Activated CD8-positive, alpha-beta memory T cell treated with anti-CD3 and anti-CD28 coated beads for 1 hour (primary cell): ENCODE measurements at regions not wholly inside any gene's neighbourhood (a gene's known extent, or its start where the extent isn't known, plus 50 kb on each side); places are given as distances from the start of the nearest gene placed in this dataset.

ENCODE experiments used
- DNase-seq, 2 donors: peaks; one replicate each; pipeline ENCODE4 v3.0.0-alpha.2; 2020; ENCODE audit warnings: low read depth in 1 of 2; ENCODE audit errors: extremely low read depth in 1 of 2

DNA sequence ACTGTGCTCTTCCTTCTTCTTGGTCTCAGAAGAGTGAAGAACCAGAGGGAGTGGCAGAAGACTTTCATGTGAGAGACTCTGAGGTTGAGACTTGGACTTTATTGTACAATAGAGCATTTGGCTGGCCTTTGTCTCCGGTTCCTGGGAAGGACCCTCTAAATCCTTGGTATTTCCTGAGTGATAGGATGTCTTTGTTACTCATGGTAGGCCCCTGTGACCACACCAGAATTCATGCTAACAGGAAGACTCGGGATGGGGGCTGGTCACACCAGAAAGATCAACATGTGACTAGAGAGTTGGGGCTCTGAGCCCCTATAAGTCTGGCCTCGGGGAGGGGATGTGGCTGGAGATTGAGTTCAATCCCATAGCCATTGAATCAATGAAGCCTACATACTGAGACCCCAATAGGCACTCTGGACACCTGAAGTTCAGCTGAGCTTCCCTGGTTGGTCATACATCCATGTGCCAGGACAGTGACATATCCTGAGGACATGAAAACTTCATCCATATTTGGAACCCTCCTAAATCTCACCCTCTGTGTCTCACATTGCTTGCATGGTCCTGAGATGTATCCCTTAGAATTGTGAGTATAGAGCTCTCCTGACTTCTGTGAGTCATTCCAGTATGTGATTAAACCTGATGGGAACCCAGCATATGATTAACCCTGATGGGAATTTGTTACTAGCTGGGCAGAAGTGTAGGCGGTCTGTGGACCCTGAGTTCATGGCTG lies 201.7 kb downstream of the GADD45G start:
- no peak for DNase-seq

DNA sequence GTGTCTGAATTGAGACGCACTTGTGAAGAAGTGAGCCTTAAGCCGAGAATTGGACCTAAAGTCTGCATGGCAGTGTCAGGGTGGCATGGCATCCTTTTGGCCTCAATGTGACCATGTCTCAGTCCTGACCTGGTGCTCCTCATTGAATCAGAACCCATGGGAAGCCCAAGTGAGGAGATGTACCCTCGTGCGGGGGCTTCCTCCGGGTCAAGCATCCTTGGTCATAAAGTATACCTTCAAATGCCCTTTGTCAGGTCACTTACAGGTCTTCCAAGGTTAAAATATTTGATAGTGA lies 202.2 kb downstream of the GADD45G start:
- DNase-seq, result no peak

DNA sequence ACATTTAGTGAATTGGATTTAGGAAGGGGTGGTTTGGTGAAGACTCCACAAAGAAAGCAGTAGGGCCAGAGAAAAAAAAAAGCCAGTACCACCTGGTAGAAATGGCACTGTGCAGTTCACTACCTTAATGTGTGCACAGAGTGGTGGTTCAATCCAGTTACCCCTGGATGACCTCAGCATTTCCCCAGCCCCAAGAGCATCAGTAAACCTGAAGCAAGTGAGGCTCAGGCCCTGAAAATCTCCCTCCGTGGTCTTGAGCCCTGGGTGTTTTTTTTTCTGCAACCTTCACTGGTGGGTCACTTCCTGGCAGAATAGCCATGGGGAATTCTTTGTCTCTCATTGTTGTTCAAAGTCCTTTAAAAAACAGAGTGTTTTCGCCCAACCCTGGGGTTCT lies 202.9 kb downstream of the GADD45G start:
- DNase-seq, result no peak

DNA sequence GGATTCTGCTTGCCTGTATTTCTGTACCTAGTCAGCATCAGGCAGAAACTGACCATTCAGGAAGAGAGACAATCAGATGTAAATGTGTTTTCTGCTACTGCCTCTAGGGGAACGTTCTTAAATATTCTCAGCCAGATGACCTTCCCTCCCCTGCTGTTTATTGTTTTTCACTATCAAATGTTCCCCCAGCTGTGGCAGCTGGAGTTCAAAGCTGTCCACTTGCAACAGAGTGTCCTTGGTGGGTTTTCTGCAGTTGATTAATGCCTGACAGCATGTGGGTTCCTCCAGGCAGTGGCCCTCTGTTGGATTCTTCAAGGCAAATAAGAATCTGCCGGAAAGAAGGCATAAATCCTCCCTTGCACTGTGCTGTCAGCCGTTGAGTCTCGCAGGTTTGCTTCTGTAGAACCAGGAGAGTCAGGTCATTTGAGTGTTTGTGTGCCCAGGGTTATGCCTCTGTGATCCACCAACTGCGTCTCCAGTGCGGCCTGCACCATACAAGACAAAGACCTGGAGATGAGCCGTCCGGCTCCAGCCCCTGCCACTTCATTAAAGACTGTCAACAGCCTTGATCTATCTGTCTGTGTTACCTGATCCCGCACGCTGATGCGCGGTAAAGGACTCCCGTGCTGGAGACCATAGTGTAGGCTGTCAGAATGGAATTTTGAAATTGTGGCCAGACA lies 203.4 kb downstream of the GADD45G start:
- no peak for DNase-seq

DNA sequence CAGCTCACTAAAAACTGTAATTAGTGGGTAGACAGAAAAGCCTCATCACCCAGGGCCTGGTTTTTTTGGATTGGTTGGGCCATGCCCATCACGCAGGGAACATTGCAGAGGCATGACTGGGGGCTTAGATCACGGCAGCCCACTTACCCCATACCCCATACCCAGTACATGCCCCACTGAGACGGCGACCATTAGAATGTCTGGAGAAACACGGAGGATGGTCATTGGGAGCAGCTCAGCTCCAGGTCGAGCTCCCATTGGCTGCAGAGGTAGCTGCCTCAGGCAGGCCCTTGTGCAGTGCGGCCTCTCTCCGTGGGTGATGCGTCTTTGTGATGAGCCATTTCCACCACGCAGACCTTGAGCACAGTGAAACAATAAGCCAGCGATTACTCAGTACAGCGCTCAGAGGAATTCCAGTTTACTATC lies 204.0 kb downstream of the GADD45G start:
- DNase-seq, result no peak

DNA sequence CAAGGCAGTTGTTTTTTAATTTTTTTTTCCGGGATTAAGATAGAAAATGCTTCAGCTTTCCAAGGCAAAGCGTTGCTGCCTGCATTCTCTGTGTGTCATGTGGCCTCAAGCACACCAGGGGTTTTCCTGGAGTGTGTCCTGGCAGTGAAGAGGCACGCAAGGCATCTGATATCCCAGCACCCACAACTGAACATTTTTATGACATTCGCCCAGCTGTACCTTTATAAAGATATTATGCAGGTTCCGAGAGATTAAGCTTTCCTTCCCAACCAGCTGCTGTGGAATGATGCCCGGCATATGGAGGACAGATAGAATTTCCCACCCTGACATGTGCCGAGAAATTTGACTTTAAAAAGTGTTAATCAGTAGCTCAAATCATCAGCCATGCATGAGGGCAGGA lies 205.6 kb downstream of the GADD45G start:
- no peak for DNase-seq

DNA sequence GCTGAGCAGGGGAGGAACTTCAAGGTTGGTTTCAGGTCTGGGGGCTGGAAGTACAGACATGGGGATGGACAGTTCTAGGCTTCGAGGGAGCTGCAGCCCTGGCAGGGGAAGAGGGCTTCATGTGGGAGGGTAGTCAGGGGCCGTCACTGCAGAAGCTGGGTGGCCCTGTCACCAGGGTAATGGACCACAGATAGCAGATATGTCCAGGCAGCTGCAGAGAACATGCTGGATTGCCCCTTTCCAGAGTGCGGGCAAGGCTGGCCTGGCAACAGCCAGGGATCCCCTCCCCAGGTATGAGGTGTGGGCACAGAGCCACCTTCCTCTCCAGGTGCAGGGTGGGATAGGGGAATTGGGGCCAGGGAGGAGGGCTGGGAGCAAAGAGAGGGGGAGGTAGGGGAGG lies 206.5 kb downstream of the GADD45G start:
- DNase-seq, result no peak

DNA sequence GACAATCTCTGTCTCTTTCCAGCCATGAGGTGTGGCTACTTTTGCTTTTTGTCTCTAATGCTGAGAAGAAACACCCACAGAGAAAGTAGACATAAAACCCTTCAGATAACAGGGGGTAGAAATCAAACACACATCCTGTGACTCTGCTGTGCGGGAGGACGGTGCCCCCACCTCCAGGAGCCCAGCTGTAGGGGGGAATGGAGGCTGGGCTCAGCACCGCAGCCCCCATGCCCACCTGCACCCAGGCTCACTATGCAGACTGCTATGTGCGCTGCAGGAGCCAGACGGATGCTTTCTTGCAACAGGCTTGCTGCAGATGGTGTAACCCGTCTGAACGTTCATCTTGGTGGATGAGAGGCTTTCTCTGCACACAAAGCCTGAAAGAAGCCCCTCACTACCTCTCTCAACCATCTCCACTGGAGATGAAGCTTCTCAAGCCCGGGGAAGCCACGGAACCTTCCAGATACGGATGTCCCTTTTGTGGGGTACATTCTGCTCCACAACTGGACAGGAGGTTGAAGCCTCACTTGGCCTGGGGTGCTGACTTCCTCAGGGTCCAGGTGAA lies 207.2 kb downstream of the GADD45G start:
- DNase-seq, result no peak

DNA sequence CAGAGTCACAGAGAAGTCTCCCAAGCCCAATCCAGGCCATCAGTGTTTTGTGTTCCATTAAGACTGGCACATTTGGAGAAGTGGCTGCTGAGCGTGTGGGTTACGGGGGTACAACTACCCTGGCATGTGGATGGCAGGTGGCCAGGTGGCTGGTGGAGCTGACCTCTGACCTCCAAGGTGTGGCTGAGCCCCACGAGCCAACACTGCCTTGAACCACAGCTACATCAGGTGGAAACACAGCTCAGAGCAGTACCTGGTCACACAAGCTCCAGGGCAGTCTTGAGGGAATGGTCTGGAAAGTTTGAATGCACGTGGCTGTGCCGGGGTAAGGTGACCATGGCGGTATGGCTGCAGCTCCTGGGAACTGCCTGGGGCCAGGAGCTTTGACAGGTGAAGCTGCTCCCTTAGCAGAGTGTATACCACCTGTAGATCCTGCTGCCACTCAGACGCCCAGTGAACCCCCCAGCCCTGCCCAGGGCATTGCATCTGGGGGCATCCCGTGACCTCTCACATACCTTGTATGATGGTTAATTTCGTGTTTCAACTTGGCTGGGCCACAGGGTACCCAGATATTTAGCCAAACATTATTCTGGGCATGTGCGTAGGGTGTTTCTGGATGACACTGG lies 207.9 kb downstream of the GADD45G start:
- no peak for DNase-seq

DNA sequence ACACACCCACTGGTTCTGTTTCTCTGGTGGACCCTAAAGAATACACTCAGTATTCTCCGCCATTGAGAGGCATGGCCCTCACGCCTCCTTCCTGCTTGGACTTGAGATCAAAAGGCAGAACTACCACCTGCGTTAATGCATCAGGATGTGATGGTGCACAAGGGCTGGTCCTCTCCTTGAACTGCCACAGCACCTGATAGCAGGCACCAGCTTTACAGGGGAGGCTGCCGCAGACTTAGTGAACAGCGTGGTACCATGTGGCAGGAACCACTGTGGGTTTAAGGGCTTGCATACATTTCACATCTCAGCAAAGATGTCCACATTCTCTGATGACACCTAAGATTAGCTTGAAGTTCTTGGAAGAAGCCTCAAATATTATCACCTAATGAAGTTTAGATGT lies 208.7 kb downstream of the GADD45G start:
- DNase-seq, result no peak

DNA sequence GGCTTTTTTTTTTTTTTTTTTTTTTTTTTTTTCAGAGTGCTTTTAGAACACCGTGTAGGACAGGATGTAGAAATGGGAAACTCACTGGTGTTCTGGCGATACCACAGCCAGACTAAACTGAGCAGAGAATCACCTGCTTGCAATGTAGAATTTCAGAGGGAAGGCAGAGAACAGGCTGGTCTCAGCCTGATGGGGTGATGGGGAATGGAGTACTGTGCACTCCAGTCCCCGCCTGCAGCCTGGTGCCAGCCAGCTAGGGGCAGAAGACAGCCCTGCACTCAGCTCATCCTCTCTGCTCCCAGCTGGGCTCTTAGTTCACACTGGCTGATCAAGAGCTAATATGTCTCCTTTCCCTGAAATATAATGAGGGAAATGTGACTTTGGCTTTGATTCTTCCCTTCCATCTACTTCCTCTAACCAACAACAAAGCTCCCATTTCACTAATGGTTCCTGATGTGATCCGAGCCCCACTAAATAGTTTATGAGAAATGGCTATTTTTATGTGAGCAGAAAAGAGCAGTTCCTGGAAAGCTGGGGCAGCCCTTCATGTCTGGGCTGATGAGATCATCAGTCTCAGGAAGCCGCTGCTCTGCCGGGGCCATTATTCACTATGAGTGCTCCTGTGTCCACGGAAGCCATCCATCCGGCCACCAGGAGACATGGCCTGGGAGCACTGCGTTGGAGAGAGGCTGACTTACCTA lies 209.7 kb downstream of the GADD45G start:
- no peak for DNase-seq

DNA sequence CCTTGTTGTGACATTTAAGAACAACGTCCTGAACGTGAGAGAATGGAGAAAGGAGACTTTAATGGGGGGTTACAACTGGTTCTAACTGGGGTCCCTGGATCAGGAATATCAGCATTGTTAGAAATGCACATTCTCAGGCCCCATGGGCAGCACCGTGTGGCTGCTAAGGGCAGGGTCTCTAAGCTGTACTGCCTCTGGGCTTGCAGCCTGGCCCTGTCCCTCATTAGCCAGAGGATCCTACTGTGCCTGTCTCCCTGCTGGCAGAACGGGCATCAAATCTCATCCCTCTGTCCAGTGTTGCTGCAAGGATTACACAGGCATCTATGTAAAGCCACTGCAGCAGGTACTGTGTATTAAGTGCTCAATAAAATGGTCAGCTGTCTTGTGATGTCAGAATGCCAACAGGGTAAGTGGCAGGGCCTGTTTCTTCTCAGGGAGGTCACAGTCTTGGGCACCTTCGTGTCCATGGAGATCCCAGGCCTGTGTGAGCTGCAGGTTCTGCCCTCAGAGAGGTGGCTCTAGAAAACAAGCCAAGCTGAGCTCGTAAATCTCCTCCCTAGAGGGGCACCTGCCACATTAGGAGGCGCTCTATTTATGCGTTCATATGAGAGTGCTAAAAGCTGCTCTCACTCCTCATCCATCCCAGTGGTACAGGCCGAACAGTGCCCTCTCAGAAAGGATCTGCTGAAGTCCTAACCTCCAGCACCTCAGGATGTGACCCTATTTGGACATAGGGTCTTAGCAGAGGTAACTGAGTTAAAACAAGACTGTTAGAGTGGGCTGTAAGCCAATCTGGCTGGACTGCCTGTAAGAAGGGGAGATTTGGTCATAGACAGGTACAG lies 210.5 kb downstream of the GADD45G start:
- DNase-seq, result no peak

DNA sequence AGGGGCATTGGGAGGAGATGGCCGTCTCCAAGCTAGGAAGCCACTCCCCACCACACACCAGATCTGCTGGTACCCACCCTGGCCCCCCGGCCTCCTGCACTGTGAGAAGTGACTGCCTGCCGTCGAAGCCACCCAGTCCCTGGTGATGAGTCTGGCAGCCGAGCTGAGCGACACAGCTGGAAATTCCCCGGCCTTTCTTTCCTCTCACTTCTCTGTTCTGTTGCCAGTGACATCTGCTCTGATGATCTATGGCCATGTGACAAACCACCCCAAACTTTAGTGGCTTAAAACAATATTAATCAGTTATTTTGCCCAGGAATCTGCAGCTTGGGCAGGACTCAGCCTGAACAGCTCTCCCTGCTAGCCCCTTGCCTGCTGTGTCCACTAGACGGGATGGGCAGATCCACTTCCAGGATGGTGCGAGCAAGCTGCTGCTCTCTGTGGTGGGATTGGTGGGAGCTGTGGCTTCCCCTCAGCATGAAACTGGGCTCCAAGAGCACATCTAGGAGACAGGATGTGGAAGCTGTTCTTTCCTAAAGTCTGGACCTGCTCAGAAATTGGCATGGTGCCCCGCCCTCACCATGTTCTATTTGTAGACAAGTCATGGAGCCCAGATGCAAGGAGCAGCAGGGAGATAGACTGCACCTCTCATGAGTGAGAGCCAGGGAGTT lies 211.2 kb downstream of the GADD45G start:
- no peak for DNase-seq

DNA sequence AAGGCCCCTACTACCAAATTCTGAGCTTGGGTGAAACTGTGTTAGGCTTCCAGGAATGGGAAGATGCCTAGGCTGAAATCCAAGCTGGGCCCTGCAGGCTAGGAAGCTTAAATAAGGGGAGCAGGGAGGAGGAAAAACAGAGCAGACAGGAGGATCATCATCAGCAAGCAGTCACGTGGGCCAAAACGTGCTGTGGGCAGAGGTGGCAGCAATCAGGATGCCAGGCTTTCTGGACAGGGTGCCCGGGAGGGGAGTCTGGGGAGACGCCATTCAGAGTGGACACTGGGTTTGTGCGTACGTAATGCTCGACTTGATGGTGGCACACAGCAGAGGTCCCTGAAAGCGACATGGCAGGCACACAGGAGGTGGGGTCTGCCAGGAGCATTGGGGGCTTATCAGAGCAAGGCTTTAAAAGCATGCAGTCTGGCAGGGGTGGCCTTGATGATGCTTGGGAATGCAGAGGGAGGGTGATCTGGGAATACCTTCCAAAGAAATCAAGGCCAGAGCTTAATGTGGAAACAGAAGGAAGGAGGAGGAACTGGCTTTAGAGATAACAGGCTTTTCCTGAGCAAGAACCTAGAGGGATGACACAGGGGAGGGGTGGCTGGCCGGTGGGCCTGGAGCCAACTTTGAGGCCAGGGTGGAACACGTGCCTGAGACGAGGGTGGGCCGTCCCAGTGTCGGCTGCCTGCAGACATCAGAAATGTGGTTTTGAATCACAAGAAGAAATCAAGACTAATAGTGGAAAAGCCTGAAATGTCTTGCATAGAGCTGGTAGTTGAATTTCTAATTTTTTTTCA lies 212.5 kb downstream of the GADD45G start:
- no peak for DNase-seq

DNA sequence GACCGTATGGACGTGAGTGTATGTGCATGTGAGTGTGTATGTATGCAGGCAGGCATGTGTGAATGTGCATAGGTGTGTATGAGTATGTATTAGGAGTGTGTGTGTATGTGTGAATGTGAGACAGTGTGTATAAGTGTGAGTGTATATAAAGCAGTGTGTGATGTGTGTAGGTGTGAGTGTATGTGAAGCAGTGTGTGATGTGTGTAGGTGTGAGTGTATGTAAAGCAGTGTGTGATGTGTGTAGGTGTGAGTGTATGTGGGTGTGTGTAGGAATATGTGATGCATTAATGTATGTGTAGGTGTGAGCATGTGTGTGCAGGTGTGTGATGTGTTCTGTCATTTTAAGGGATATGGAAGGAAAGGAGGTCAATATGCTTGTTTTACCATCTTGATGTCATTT lies 215.5 kb downstream of the GADD45G start:
- DNase-seq, result no peak

DNA sequence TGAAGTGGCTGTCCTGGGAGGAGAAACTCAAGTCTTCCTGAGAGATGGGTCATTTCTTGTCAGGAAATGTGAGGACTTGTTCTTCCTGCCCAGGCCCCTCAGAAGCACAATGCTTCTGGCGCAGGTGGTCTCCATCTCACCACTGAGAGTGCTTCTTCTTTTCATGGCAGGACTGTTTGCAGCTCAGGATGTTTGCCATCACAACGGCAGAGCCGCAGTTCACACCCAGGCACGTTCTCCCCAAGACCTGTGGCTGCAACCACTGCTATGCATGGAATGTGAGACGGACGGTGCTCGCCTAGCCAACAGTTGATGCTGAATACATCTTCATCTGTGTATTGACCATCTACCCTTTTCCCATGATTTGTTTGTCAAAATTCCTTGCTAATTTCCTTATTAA lies 216.3 kb downstream of the GADD45G start:
- DNase-seq, result no peak

DNA sequence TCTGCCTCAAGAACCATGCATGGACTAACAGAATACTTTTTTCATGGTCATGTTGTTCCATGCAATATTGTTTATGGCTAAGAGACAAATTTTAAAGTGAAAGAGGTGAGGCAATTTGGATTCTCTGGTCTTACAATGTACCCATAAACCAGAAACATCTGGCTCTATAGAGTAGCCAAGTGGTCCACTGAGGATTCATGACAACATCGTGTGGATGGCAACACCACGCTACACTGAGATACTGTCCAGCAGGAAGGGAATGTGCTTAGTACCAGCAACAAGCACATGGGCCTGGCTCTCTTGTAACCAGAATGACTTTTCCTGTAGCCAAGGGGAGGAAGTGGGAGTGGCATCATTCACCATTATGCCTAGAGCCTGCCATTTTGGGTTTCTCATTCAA lies 218.2 kb downstream of the GADD45G start:
- no peak for DNase-seq

DNA sequence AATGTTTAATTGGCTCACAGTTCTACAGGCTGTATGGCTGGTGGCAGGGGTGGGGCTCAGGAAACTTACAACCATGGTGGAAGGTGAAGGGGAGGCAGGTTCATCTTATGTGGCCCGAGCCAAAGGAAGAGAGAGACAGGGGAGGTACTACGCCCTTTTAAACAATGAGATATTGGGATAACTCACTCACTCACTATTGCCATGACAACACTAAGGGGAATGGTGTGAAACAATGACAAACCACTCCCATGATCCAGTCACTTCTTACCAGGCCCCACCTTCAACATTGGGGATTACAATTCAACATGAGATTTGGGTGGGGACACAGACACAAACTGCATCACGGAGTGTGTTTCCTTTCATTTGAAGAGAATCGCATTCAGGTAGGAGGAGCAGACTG lies 220.9 kb downstream of the GADD45G start:
- DNase-seq, result no peak

DNA sequence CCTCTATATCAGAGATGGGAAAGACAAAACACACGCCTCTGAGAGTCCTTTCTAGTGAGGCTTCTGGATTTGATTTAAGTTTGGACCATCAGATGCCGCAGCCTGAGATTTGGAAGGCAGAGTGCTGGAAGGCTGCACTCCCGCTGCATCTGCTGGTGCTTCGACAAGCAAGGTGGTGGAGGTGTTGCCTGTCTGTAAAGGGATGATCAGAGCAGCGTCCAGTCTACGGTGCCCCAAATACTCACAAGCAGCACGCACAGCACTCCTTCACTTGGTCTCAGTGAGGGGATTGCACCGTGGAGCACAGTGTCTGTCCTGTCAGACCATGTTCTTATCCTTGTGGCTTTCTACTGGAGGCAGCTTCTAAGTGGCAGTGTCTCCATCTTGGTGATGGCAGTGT lies 221.4 kb downstream of the GADD45G start:
- no peak for DNase-seq
